ENCODE measurements at regions not wholly inside any gene's neighbourhood (a gene's known extent, or its start where the extent isn't known, plus 50 kb on each side); places are given as distances from the start of the nearest gene placed in this dataset.

GRCh38 chr5:72013766-72014624, 93.3 kb upstream of the MAP1B start:
- intact Hi-C loops (cut with DNase I), result loop anchor here in 1 of 2 donors (10.0 kb wide), 1 partner anchor 229 kb away; no protein-coding TSS in a partner anchor
- no peak for DNase-seq (ENCODE audit: low spot score)

- DNase-seq (ENCODE audit: low spot score), result no peak
- intact Hi-C loops (cut with DNase I), result loop anchor here in 1 of 2 donors (10.0 kb wide), 1 partner anchor 230 kb away; no protein-coding TSS in a partner anchor
Measured at GRCh38 chr5:72015103-72015548, 92.1 kb upstream of the MAP1B start.

- intact Hi-C loops (cut with DNase I), result loop anchor here in 1 of 2 donors (10.0 kb wide), 1 partner anchor 233 kb away; no protein-coding TSS in a partner anchor
Measured at GRCh38 chr5:72018143-72018803, 89.0 kb upstream of the MAP1B start.

DNA sequence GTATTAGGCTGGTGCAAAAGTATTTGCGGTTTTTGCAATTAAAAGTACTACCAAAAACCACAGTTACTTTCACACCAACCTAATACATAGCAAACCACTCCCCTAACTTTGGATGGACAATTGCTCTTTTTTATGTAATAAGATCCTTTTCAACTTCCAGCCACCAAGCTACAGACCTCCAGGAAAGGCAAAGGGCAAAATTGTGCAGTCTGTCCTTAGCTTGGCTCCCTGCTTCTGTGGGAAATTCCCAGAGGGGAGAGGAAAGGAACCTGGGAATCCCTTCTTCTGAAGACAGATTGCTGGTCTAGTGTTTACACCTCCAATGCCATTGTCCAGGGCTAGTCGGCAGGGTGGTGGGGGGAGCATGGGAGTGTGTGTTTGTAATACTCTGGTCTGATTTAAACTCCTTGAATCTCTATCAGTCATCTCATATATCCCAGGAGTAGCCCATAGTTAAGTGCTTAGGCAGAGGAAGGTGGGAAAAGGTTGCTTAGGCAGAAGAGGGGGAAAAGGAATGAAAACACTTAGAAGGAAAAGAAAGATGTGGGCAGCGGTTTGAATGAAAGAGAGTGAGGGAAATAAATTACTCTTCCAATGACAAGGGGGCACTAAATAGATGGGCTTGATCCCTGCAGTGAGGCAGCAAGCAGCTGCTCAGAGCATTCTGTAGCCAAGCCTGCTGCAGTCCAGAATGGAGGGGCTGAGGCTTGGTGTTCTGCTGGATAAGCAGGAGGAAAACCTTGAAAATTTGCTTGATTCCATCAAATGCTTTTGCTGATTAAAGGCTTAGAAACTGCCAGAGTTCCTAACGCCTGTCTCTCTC, 86.9 kb upstream of the MAP1B start:
- intact Hi-C loops (cut with DNase I), result no loop called here
- DNase-seq (ENCODE audit: low spot score), result no peak

More at GRCh38 chr5:72018143-72018803, 89.0 kb upstream of the MAP1B start:
- DNase-seq (ENCODE audit: low spot score), result no peak

DNA sequence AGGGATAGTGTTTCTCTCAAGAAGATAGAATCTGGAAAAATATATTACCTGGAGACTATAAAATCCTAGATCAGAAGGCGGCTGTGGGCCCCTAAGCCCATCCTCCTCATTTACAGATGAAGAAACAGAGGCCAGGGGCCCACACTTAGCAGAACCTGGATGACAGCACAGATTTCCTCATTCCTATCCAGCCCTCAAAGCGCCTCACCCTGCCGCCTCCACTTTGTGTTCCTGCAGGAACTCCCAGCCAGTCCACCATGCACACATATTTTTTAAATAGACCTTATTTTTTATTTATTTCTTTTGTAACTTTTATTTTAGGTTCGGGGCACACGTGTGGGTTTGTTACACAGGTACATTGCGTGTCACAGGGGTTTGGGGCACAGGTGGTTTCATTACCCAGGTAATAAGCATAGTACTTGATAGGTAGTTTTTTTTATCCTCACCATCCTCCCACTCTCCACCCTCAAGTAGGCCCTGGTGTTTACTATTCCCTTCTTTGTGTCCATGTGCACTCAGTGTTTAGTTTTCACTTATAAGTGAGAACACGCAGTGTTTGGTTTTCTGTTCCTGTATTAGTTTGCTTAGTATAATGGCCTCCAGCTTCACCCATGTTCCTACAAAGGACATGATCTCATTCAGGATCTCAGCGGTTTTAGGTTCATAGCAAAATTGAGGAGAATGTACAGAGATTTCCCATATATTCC, 85.5 kb upstream of the MAP1B start:
- DNase-seq (ENCODE audit: low spot score), result no peak

DNA sequence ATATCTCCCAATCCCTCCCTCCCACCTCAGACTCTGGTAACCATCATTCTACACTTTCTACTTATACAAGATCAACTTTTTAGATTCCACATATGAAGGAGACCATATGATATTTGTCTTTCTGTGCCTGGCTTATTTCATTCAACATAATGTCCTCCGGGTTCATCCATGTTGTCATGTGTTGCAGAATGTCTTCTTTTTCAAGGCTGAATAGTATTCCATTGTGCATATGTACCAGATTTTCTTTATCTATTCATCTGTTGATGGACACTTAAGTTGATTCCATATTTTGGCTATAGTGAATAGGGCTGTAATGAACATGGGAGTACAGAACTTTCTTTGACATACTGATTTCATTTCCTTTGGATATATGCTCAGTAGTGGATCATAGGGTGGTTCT, 78.9 kb upstream of the MAP1B start:
- DNase-seq (ENCODE audit: low spot score), result no peak
- intact Hi-C loops (cut with DNase I), result no loop called here

More for the DNA sequence above, 85.5 kb upstream of the MAP1B start:
- intact Hi-C loops (cut with DNase I), result no loop called here

- intact Hi-C loops (cut with DNase I), result no loop called here
- no peak for DNase-seq (ENCODE audit: low spot score)
Measured at GRCh38 chr5:72030237-72030636, 77.0 kb upstream of the MAP1B start.

- no peak for DNase-seq (ENCODE audit: low spot score)
- intact Hi-C loops (cut with DNase I), result no loop called here
Measured at GRCh38 chr5:72032788-72033187, 74.5 kb upstream of the MAP1B start.

GRCh38 chr5:72034770-72035169, 72.5 kb upstream of the MAP1B start:
- intact Hi-C loops (cut with DNase I), result no loop called here

GRCh38 chr5:72035831-72036230, 71.4 kb upstream of the MAP1B start:
- intact Hi-C loops (cut with DNase I), result no loop called here
- no peak for DNase-seq (ENCODE audit: low spot score)

More at GRCh38 chr5:72034770-72035169, 72.5 kb upstream of the MAP1B start:
- DNase-seq (ENCODE audit: low spot score), result no peak

DNA sequence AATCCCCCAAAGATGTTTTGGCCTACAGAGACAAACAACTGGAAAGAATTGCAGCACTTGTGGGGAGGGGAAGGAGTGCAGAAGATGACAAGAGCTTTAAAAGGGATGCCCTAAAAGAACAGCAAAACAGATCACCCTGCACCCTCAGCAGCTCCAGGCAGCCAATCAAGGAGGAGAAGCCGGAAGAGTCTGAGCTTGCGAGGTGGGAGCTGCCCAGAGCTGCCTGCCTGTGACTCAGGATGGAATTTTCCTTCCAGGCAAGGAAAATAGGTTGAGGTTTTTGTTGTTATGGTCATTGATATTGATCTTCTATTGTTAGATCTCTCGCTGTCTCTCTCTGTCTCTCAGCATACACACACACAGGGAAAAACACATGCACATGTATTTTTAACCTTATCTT, 70.3 kb upstream of the MAP1B start:
- no peak for DNase-seq (ENCODE audit: low spot score)

DNA sequence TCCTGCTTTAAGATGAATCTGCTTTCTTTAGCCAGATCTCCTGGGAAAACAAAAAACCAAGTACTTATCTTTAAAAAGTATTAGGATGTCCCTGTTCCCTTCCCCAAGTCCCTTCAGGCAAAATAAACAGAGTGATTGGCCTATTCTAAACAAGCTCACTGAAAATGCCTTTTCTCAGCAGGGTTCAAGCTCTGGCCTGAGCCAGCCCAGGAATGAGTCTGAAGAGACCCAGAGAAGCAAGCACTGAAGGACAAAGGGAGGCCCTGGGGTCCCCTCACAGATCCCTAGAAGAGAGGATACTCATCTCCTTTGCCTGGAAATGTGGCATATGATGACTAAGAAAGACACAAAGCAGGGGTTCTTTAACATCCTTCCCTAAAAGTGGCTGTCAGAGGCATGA, 66.8 kb upstream of the MAP1B start:
- intact Hi-C loops (cut with DNase I), result no loop called here

More for the DNA sequence above, 70.3 kb upstream of the MAP1B start:
- intact Hi-C loops (cut with DNase I), result no loop called here

GRCh38 chr5:72041654-72042053, 65.6 kb upstream of the MAP1B start:
- no peak for DNase-seq (ENCODE audit: low spot score)
- intact Hi-C loops (cut with DNase I), result no loop called here

More for the DNA sequence above, 66.8 kb upstream of the MAP1B start:
- no peak for DNase-seq (ENCODE audit: low spot score)

DNA sequence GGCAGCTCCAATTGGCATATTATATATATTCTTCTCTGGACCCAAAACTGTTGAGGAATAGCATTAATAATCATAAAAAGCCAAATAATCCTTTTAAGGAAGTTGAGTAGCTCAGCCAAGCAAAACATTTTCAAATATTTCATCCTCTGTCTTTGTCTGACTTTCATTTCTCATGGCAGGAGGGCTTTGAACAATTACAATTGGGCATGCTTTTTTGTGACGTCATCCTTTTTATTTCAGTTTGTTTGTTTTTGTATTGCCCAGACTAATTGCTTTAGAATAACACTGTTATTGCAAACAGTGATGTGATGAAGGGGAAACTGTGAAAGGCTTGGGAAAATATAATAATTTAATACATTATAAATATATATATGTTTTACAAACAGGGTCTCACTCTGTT, 65.2 kb upstream of the MAP1B start:
- DNase-seq (ENCODE audit: low spot score), result no peak
- intact Hi-C loops (cut with DNase I), result no loop called here

DNA sequence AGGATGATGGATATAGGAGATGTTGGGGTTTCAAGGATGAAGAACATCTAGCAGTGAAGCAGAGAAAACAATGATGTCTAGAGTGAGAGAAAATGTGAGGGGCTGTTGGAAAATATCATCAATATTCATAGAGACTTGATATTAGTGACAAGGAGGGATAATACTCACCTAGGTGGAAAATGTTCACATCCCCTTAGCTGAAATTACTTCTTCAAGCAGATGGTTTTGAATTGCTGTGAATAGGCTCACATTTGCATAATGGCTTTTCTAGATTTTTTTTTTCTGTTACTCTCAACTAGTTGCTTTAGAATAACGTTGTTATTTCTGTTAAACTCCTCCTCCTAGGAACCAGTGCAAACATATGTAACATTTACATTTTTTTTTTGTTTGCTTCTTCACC, 61.6 kb upstream of the MAP1B start:
- intact Hi-C loops (cut with DNase I), result no loop called here
- DNase-seq (ENCODE audit: low spot score), result no peak

DNA sequence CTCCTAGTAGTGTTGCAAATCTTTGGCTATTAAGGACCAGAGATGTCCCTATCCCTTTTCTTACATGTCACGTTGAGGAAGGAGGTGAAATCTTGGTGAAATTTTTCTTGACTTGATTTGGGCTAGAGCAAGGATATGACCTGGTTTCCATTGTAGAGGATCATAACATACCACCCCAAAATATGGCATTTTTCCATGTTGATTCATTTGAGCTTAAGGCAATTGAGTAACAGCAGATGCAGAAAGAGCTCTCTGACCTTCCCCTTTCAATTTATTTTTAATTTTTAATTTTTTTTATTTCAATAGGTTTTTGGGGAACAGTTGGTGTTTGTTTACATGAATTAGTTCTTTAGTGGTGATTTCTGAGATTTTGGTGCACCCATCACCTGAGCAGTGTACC, 61.2 kb upstream of the MAP1B start:
- intact Hi-C loops (cut with DNase I), result no loop called here
- DNase-seq (ENCODE audit: low spot score), result no peak

GRCh38 chr5:72055636-72056035, 51.6 kb upstream of the MAP1B start:
- intact Hi-C loops (cut with DNase I), result no loop called here
- DNase-seq (ENCODE audit: low spot score), result no peak

Data from posterior vena cava (tissue), 2 donors.